ENCODE measurements at regions not wholly inside any gene's neighbourhood (a gene's known extent, or its start where the extent isn't known, plus 50 kb on each side); places are given as distances from the start of the nearest gene placed in this dataset.

DNA sequence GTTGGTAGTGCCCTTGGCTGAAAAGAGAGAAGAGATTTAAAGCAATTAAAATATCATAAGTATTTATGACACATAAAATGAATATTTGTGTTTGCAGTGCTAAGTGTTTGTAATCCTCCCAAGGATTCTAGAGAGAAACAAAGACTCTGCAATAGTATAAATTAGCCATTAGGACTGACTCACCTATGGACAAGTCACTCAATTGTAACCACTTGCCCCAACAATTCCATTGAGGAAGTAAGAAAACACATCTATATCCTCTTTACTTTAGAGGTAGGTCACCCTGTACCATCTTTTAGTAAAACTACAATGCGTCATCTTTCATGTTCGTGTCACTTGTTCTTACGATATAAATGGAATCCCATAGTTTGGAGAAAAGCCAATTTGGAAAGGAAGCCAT lies 85.7 kb upstream of the INHBA start:
- Histone ChIP-seq H3K9me3 (no peaks in the 10 kb centered on the region), H3K4me1 (no peaks in the 10 kb centered on the region), H3K36me3 (no peaks in the 10 kb centered on the region), H3K27me3 (no peaks in the 10 kb centered on the region), H3K4me3 (replicated peaks in 1 of 3) (no peak overlapping the region), H3K27ac (no peak overlapping the region)
- TF ChIP-seq, protein P1, sequence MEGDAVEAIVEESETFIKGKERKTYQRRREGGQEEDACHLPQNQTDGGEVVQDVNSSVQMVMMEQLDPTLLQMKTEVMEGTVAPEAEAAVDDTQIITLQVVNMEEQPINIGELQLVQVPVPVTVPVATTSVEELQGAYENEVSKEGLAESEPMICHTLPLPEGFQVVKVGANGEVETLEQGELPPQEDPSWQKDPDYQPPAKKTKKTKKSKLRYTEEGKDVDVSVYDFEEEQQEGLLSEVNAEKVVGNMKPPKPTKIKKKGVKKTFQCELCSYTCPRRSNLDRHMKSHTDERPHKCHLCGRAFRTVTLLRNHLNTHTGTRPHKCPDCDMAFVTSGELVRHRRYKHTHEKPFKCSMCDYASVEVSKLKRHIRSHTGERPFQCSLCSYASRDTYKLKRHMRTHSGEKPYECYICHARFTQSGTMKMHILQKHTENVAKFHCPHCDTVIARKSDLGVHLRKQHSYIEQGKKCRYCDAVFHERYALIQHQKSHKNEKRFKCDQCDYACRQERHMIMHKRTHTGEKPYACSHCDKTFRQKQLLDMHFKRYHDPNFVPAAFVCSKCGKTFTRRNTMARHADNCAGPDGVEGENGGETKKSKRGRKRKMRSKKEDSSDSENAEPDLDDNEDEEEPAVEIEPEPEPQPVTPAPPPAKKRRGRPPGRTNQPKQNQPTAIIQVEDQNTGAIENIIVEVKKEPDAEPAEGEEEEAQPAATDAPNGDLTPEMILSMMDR (IDR thresholded peaks at IDR 0.05), result no peak
- no peak for TF ChIP-seq POLR2A (IDR thresholded peaks at IDR 0.05)
- intact Hi-C loops (cut with DNase I), result no loop called here
- 81 to 82% methylated on average over 3 of the region's 3 CpGs for WGBS, 2 donors
- no peak for DNase-seq

DNA sequence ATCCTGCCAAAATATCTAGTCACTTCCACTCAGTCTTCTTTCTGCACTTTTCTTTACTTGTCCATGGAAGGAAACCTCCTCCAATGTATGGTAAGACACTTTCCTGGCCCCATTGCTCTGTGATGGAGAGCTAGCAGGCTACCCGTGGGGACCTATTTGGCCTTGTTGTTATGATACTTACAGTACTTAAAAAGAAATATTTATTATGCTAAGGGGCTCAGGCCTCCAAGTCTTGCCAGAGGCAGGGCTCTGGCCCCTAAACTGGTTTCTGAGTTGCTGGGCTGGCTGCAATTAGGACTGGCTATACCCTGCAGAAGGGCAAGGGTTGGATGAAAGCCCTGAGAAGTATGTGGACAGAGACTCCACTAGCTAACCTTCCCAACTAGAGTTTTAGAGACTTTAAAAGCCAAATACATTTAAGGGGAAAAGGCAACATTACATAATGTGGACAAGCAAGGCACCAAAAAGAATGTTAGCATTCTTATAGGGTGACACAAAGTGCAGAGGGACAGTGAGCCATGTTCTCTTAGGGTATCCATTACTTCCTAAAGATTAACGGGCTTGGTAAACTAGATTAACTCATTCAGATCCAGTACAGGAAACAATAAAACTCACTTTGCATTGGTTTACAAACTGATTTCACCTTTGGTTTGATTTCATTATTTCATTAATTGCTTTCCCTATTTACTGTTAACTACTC lies 84.9 kb upstream of the INHBA start:
- no peaks in the 10 kb centered on the region for H3K36me3 ChIP-seq
- H3K27me3 ChIP-seq, result no peaks in the 10 kb centered on the region
- H3K4me3 ChIP-seq (replicated peaks in 1 of 3), result no peak overlapping the region
- H3K4me1 ChIP-seq, result no peaks in the 10 kb centered on the region
- no peak overlapping the region for H3K27ac ChIP-seq
- intact Hi-C loops (cut with DNase I), result no loop called here
- WGBS, 2 donors, result 54 to 69% methylated on average over 2 of the region's 2 CpGs
- no peak for DNase-seq
- no peaks in the 10 kb centered on the region for H3K9me3 ChIP-seq
- TF ChIP-seq, protein P1 (IDR thresholded peaks at IDR 0.05), result no peak
- no peak for TF ChIP-seq POLR2A (IDR thresholded peaks at IDR 0.05)

DNA sequence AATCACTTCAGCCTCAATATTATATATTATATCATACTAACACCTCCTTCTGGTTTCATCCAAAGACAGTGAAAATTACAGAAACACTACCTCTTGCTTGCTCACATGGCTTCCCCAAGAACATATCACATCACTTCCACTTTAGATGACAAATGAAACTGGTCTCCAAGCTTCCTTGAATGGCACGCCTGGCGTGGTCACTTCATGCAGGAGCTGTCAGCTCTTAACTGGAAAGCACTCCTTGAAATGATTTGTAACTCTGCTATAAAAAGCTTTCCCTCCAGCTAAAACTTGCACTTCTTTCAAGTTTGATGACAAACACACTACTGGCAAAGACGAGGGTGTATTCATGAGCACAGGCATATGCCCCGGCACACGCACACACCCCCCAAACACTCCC lies 84.1 kb upstream of the INHBA start:
- 76 to 88% methylated on average over 5 of the region's 5 CpGs for WGBS, 2 donors
- DNase-seq, result no peak
- Histone ChIP-seq H3K4me1 (no peaks in the 10 kb centered on the region), H3K9me3 (no peaks in the 10 kb centered on the region), H3K27me3 (no peaks in the 10 kb centered on the region), H3K27ac (no peak overlapping the region), H3K36me3 (no peaks in the 10 kb centered on the region), H3K4me3 (replicated peaks in 1 of 3) (no peak overlapping the region)
- intact Hi-C loops (cut with DNase I), result no loop called here
- TF ChIP-seq, protein P1 (IDR thresholded peaks at IDR 0.05), result no peak
- no peak for TF ChIP-seq POLR2A (IDR thresholded peaks at IDR 0.05)

DNA sequence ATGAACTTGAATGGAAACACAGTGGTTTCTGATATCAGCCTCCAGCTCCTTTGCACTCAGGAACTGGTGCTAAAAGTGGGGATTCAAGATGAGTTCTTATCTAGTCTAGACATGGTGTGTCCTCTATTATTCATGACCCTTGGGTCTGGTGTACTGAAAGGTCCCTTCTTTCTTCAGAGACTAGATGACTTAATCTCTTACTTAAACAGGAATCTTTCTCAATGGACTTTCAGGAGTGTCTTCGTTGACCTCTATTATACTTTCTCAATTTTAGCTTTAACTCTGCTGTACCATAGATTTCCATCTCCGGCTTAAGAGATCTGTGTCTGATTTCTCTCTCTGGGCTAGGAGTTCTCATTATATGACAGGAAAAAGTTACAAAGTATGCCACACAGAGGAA lies 83.5 kb upstream of the INHBA start:
- intact Hi-C loops (cut with DNase I), result no loop called here
- DNase-seq, result no peak
- Histone ChIP-seq H3K27me3 (no peaks in the 10 kb centered on the region), H3K4me3 (replicated peaks in 1 of 3) (no peak overlapping the region), H3K27ac (no peak overlapping the region), H3K4me1 (no peaks in the 10 kb centered on the region), H3K36me3 (no peaks in the 10 kb centered on the region), H3K9me3 (no peaks in the 10 kb centered on the region)
- WGBS, 2 donors, result 82 to 86% methylated on average over 2 of the region's 2 CpGs
- no peak for TF ChIP-seq POLR2A (IDR thresholded peaks at IDR 0.05)
- TF ChIP-seq, protein P1 (IDR thresholded peaks at IDR 0.05), result no peak

DNA sequence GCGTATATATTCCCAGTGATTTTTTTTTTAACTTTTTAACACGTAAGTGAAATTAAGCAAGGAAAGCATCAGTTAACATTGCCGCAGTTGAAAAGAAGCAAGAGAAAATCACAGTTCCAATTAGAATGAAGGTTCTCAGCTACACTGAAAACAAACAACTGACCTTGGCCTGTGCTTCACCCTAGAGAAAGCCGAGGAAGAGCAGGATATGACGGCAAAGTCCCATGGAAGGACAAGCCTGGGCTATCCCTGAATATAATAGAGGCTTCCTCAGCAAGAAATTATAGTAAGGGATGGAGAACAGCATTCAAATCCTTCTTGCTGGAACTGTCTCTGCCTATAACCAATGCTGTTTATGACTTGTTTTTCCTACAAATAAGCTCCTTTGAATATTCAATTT lies 83.0 kb upstream of the INHBA start:
- Histone ChIP-seq H3K27me3 (no peaks in the 10 kb centered on the region), H3K9me3 (no peaks in the 10 kb centered on the region), H3K27ac (no peak overlapping the region), H3K4me3 (replicated peaks in 1 of 3) (no peak overlapping the region), H3K36me3 (no peaks in the 10 kb centered on the region), H3K4me1 (no peaks in the 10 kb centered on the region)
- DNase-seq, result no peak
- intact Hi-C loops (cut with DNase I), result no loop called here
- 81 to 83% methylated on average over 5 of the region's 5 CpGs for WGBS, 2 donors
- TF ChIP-seq, protein P1 (IDR thresholded peaks at IDR 0.05), result no peak
- TF ChIP-seq POLR2A (IDR thresholded peaks at IDR 0.05), result no peak
